ENCODE measurements at regions not wholly inside any gene's neighbourhood (a gene's known extent, or its start where the extent isn't known, plus 50 kb on each side); places are given as distances from the start of the nearest gene placed in this dataset.

GRCh38 chr6:145169726-145170224 is 565.5 kb downstream of the EPM2A start:
- in situ Hi-C loops (cut with HindIII; ENCODE audit: low pct_unique_long_range_greater_than_20kb, low sequenced_read_pairs) = no loop called here

GRCh38 chr6:145175470-145175869 is 559.9 kb downstream of the EPM2A start:
- in situ Hi-C loops (cut with HindIII; ENCODE audit: low pct_unique_long_range_greater_than_20kb, low sequenced_read_pairs) = no loop called here
- DNase-seq (ENCODE audit: low read depth, low spot score) = no peak

More at GRCh38 chr6:145169726-145170224, 565.5 kb downstream of the EPM2A start:
- DNase-seq (ENCODE audit: low read depth, low spot score) = no peak

GRCh38 chr6:145178391-145178790 is 556.9 kb downstream of the EPM2A start:
- DNase-seq (ENCODE audit: low read depth, low spot score) = no peak
- in situ Hi-C loops (cut with HindIII; ENCODE audit: low pct_unique_long_range_greater_than_20kb, low sequenced_read_pairs) = no loop called here

DNA sequence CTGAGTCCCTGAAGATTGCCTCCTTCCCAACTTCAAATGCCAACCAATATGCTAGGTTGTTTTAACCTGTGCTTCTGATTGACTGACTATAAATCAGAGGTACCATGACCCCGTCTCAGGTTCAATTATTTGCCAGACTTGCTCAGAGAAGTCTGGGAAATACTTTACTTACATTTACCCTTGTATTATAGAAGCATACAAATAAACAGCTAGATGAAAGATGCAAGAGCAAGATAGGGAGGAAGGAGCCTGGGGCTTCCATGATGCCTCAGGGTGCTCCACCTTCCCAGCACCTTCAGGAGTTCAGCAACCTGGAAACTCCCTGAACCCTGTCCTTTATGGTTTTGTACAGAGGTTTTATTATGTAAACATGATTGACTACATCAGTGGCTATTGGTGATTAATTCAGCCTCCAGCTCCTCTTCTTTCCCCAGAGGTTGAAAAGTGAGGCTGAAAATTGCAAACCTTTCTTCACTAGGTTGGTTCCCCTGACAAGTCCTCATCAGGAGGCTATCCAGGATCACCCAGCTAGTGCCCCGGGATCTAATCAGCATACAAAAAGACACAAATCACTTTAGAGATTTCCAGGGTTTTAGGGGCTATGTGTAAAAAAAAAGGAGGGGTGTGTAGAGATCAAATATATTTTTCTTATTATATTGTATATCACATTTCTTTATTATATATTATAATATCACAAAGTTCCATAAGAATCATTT is 547.7 kb downstream of the EPM2A start:
- DNase-seq (ENCODE audit: low read depth, low spot score) = no peak
- in situ Hi-C loops (cut with HindIII; ENCODE audit: low pct_unique_long_range_greater_than_20kb, low sequenced_read_pairs) = no loop called here

DNA sequence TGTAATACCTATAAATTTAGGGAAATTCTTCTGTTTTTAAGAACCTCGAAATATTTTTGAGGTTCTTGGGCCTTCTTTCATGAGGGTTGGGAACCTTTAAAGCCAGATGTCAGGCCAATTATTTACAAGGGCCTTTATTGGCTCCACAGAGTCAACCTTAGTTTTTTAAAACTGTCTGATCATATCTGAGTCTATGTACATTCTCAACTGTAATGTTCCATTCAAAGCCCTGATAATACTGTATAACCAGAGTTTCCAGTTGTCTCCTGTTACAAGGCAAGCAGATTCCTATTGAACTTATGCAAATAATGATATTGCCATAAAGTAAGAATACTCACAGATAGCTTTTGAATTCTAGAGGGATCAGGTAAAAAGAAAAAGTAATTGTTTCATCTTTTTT is 545.5 kb downstream of the EPM2A start:
- DNase-seq (ENCODE audit: low read depth, low spot score) = no peak
- in situ Hi-C loops (cut with HindIII; ENCODE audit: low pct_unique_long_range_greater_than_20kb, low sequenced_read_pairs) = no loop called here

- in situ Hi-C loops (cut with HindIII; ENCODE audit: low pct_unique_long_range_greater_than_20kb, low sequenced_read_pairs) = no loop called here
- no peak for DNase-seq (ENCODE audit: low read depth, low spot score)
Observed at GRCh38 chr6:145194389-145194788, 540.9 kb downstream of the EPM2A start.

- no peak for DNase-seq (ENCODE audit: low read depth, low spot score)
- in situ Hi-C loops (cut with HindIII; ENCODE audit: low pct_unique_long_range_greater_than_20kb, low sequenced_read_pairs) = no loop called here
Observed at GRCh38 chr6:145199961-145200360, 535.4 kb downstream of the EPM2A start.

DNA sequence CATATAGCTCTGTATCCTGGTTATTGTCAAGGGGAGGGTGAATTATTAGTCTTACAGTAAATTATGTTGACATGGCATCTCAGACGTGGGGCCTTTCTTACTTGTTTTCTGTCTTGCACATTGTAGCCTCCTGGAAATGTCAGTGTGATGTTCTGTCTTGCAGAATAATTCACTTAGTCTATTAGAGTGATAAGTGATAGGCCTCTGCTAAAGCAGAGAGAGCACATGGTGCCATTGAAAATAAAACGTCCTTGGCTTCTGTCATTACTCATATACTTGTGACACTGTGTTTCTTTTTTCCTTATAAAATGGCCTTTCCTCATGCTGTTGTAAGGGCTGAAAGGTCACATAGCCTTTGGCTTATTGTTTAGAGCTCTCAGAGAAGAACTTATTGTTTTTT is 531.0 kb downstream of the EPM2A start:
- in situ Hi-C loops (cut with HindIII; ENCODE audit: low pct_unique_long_range_greater_than_20kb, low sequenced_read_pairs) = no loop called here
- peak; percentile 28 for DNase-seq (ENCODE audit: low read depth, low spot score)

- DNase-seq (ENCODE audit: low read depth, low spot score) = no peak
- in situ Hi-C loops (cut with HindIII; ENCODE audit: low pct_unique_long_range_greater_than_20kb, low sequenced_read_pairs) = no loop called here
Observed at GRCh38 chr6:145206247-145206907, 528.9 kb downstream of the EPM2A start.

DNA sequence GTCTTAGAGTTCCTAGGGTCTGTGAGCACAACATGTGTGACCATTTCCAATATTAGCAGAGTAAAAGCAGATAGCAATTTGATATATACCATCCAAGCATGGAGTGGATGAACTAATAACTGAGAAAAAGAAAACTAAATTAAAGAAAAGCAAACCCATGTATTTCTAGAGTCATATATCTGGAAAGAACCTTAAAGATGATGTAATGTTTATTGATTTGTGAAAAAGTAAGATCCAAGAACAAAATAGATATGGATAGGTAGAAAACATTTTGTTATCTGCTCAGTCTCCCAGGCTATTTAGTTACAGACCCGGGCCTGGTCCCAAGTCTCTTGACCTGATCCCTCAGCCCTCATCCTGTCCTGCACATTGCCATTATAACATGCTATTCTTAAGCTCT is 526.8 kb downstream of the EPM2A start:
- no peak for DNase-seq (ENCODE audit: low read depth, low spot score)
- in situ Hi-C loops (cut with HindIII; ENCODE audit: low pct_unique_long_range_greater_than_20kb, low sequenced_read_pairs) = no loop called here

GRCh38 chr6:145209272-145209671 is 526.0 kb downstream of the EPM2A start:
- DNase-seq (ENCODE audit: low read depth, low spot score) = no peak
- in situ Hi-C loops (cut with HindIII; ENCODE audit: low pct_unique_long_range_greater_than_20kb, low sequenced_read_pairs) = no loop called here

GRCh38 chr6:145212813-145213212 is 522.5 kb downstream of the EPM2A start:
- in situ Hi-C loops (cut with HindIII; ENCODE audit: low pct_unique_long_range_greater_than_20kb, low sequenced_read_pairs) = no loop called here
- DNase-seq (ENCODE audit: low read depth, low spot score) = no peak

DNA sequence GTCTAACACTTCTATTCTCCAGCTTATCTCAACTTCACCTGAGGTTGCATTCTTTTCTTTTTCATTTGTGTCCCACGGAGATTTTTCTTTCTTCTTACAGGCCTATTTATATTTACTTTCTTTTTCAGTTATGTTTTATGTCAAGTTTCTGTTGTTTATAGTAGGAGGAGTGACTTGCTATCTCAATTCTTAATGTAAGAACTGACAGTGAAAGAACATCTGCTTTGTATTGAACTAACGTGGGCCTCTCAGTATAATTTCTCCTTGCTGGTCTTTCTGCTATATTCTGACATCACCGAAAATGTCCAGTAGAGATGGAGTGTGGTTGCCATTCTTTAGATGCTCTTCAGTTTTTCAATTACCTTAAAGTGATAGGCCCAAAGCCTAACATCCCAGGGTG is 521.7 kb downstream of the EPM2A start:
- no peak for DNase-seq (ENCODE audit: low read depth, low spot score)
- in situ Hi-C loops (cut with HindIII; ENCODE audit: low pct_unique_long_range_greater_than_20kb, low sequenced_read_pairs) = no loop called here

- peak; percentile 63 for DNase-seq (ENCODE audit: low read depth, low spot score)
- in situ Hi-C loops (cut with HindIII; ENCODE audit: low pct_unique_long_range_greater_than_20kb, low sequenced_read_pairs) = no loop called here
Observed at GRCh38 chr6:145214570-145214969, 520.8 kb downstream of the EPM2A start.

GRCh38 chr6:145224450-145224849 is 510.9 kb downstream of the EPM2A start:
- in situ Hi-C loops (cut with HindIII; ENCODE audit: low pct_unique_long_range_greater_than_20kb, low sequenced_read_pairs) = no loop called here
- DNase-seq (ENCODE audit: low read depth, low spot score) = no peak

DNA sequence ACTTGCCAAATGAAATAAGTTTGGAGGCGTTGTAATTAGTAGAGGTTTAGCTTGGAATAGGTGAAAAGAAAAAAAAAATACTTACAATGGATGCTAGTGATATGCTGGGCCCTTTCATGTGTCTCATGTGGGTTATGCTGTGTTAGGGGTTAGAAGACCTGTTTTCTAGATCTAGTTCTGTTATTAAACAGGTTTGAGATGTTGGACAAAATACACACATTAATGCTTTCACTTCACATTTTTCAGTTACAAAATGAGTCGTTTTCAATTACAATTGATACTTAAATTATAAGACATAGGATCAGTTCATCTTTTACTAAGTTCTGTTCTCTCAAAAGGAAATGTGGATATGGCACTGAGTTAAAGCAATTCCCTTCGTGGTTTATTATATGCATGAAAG is 509.8 kb downstream of the EPM2A start:
- DNase-seq (ENCODE audit: low read depth, low spot score) = no peak
- in situ Hi-C loops (cut with HindIII; ENCODE audit: low pct_unique_long_range_greater_than_20kb, low sequenced_read_pairs) = no loop called here

DNA sequence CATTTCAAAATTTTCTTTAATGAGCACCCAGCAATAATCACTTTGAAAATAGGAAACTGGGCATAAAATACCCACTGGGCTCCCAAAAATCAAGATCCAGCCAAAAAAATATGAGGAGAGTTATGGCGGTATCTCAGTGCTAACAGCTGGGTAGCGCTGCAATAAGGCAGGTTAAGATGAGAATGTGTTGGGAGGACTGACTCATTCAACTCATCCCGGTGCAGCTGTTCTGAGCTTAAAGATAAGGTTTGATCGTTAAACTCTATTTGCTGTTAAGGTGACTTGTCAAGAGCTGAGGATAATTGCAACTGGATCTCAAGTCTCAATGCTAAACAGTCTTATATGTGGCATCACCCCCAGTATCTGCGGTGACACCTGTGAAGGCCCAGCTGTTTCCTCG is 507.7 kb downstream of the EPM2A start:
- in situ Hi-C loops (cut with HindIII; ENCODE audit: low pct_unique_long_range_greater_than_20kb, low sequenced_read_pairs) = no loop called here

DNA sequence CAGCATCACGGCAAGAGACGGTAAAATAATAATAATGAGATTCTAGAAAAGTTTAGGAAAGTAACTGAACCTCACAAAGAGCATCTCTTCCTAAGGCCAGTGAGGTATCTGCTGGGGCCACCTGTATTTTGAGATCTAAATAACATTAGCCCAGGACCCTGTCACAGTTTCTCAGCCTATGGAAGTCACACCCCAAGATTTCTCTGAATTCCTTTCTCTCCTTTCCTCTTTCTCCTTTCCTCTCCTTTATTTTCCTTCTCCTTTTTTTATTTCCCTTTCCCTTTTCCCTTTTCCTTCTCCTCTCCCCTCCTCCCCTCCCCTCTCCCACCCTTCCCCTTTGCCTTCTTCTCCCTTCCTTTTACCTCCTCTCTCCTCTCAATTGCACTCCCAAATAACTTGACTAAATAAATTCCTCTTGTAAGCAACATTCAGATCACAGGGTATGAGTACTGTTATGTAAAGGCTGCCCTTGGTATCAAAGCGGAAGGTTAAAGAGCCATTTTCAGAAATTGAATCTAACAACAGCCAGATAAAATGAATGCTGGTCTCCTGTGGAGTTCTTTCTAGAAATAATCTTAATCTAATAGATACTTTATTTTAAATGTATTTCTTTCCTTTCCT is 506.2 kb downstream of the EPM2A start:
- no peak for DNase-seq (ENCODE audit: low read depth, low spot score)
- in situ Hi-C loops (cut with HindIII; ENCODE audit: low pct_unique_long_range_greater_than_20kb, low sequenced_read_pairs) = no loop called here

More for the DNA sequence above, 507.7 kb downstream of the EPM2A start:
- no peak for DNase-seq (ENCODE audit: low read depth, low spot score)

- in situ Hi-C loops (cut with HindIII; ENCODE audit: low pct_unique_long_range_greater_than_20kb, low sequenced_read_pairs) = no loop called here
- DNase-seq (ENCODE audit: low read depth, low spot score) = no peak
Observed at GRCh38 chr6:145233955-145234354, 501.4 kb downstream of the EPM2A start.
